ENCODE measurements at regions not wholly inside any gene's neighbourhood (a gene's known extent, or its start where the extent isn't known, plus 50 kb on each side); places are given as distances from the start of the nearest gene placed in this dataset.

GRCh38 chr10:35927990-35928488 lies 285.9 kb upstream of the FZD8 start:
- H3K27ac ChIP-seq: no peak overlapping the region
- H3K36me3 ChIP-seq: no peaks in the 10 kb centered on the region
- H3K4me3 ChIP-seq: no peak overlapping the region
- intact Hi-C loops (cut with DNase I): no loop called here
- ATAC-seq (no peak), DNase-seq (no peak), FAIRE-seq (no peak)
- no peaks in the 10 kb centered on the region for H3K9me3 ChIP-seq
- H3K4me1 ChIP-seq: no peaks in the 10 kb centered on the region
- TF ChIP-seq, protein P1, sequence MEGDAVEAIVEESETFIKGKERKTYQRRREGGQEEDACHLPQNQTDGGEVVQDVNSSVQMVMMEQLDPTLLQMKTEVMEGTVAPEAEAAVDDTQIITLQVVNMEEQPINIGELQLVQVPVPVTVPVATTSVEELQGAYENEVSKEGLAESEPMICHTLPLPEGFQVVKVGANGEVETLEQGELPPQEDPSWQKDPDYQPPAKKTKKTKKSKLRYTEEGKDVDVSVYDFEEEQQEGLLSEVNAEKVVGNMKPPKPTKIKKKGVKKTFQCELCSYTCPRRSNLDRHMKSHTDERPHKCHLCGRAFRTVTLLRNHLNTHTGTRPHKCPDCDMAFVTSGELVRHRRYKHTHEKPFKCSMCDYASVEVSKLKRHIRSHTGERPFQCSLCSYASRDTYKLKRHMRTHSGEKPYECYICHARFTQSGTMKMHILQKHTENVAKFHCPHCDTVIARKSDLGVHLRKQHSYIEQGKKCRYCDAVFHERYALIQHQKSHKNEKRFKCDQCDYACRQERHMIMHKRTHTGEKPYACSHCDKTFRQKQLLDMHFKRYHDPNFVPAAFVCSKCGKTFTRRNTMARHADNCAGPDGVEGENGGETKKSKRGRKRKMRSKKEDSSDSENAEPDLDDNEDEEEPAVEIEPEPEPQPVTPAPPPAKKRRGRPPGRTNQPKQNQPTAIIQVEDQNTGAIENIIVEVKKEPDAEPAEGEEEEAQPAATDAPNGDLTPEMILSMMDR (IDR thresholded peaks at IDR 0.05): no peak
- 89 to 91% methylated on average over 9 of the region's 9 CpGs for WGBS, 2 donors
- no peaks in the 10 kb centered on the region for H3K27me3 ChIP-seq

- FAIRE-seq: no peak
- no peak for ATAC-seq
- no peaks in the 10 kb centered on the region for H3K4me1 ChIP-seq
These were observed 285.2 kb upstream of the FZD8 start for GRCh38 chr10:35927341-35927740.

GRCh38 chr10:35926846-35927245 lies 284.8 kb upstream of the FZD8 start:
- no peaks in the 10 kb centered on the region for H3K4me1 ChIP-seq
- H3K4me3 ChIP-seq: no peak overlapping the region
- intact Hi-C loops (cut with DNase I): no loop called here
- H3K9me3 ChIP-seq: no peaks in the 10 kb centered on the region
- 63 to 70% methylated on average over 1 of the region's 1 CpG for WGBS, 2 donors
- H3K36me3 ChIP-seq: no peaks in the 10 kb centered on the region
- TF ChIP-seq, protein P1 (IDR thresholded peaks at IDR 0.05): no peak
- ATAC-seq (no peak), DNase-seq (no peak), FAIRE-seq (no peak)
- H3K27me3 ChIP-seq: no peaks in the 10 kb centered on the region
- no peak overlapping the region for H3K27ac ChIP-seq

More at GRCh38 chr10:35927341-35927740, 285.2 kb upstream of the FZD8 start:
- DNase-seq: no peak
- Histone ChIP-seq H3K27me3 (no peaks in the 10 kb centered on the region), H3K9me3 (no peaks in the 10 kb centered on the region), H3K36me3 (no peaks in the 10 kb centered on the region), H3K4me3 (no peak overlapping the region), H3K27ac (no peak overlapping the region)
- 84 to 87% methylated on average over 7 of the region's 7 CpGs for WGBS, 2 donors
- TF ChIP-seq, protein P1 (IDR thresholded peaks at IDR 0.05): no peak
- intact Hi-C loops (cut with DNase I): no loop called here

- intact Hi-C loops (cut with DNase I): no loop called here
- FAIRE-seq: no peak
- no peak for DNase-seq
- H3K27me3 ChIP-seq: no peaks in the 10 kb centered on the region
- no peaks in the 10 kb centered on the region for H3K36me3 ChIP-seq
- no peak overlapping the region for H3K4me3 ChIP-seq
- 71 to 72% methylated on average over 1 of the region's 1 CpG for WGBS, 2 donors
- no peaks in the 10 kb centered on the region for H3K9me3 ChIP-seq
- no peak overlapping the region for H3K27ac ChIP-seq
- no peak for ATAC-seq
- H3K4me1 ChIP-seq: no peaks in the 10 kb centered on the region
- TF ChIP-seq, protein P1 (IDR thresholded peaks at IDR 0.05): no peak
These were observed 283.4 kb upstream of the FZD8 start for GRCh38 chr10:35925493-35925892.

DNA sequence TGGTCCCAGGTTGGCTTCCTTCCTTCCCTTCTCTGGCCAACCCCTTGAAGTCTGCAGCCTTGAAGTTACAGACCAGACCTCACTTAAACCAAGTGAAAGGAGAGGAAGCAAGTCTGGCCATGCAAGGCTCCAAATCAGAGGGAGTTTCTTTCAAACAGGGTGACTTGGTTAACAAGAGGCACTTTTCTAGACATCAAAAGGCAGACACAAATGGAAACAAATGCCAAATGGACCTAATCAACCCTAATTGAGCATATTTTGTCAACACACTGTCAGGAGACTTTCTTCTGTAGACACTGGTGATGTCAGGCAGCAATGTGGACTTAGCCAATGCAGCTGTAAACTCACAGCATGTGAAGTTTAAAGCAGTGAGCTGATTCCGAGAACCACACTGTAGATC lies 282.7 kb upstream of the FZD8 start:
- FAIRE-seq (no peak), ATAC-seq (no peak), DNase-seq (no peak)
- no peak overlapping the region for H3K4me3 ChIP-seq
- no peaks in the 10 kb centered on the region for H3K36me3 ChIP-seq
- TF ChIP-seq, protein P1 (IDR thresholded peaks at IDR 0.05): no peak
- H3K27ac ChIP-seq: no peak overlapping the region
- H3K27me3 ChIP-seq: no peaks in the 10 kb centered on the region
- WGBS, 2 donors: 66 to 73% methylated on average over 1 of the region's 1 CpG
- H3K9me3 ChIP-seq: no peaks in the 10 kb centered on the region
- intact Hi-C loops (cut with DNase I): no loop called here
- H3K4me1 ChIP-seq: no peaks in the 10 kb centered on the region
